Liver (tissue), 8 donors: ENCODE measurements at regions not wholly inside any gene's neighbourhood (a gene's known extent, or its start where the extent isn't known, plus 50 kb on each side); places are given as distances from the start of the nearest gene placed in this dataset.

Experiments
- DNase-seq: peaks from one replicate; pipeline ENCODE4 v3.0.0-alpha.2; 2017; ENCODE audit warnings: low spot score
- H3K27ac ChIP-seq, 2 donors: one replicate each; pipeline ENCODE4 v1.7.0; 2013; ENCODE audit warnings: inconsistent platforms in 2 of 2, low read length in 2 of 2, control low read depth in 1 of 2, low read depth in 1 of 2, mild to moderate bottlenecking in 1 of 2
- H3K27me3 ChIP-seq, 4 donors: one replicate each; pipeline versions ENCODE4 v1.6.1 to v1.7.0; 2013; ENCODE audit warnings: low read length in 3 of 4, inconsistent platforms in 1 of 4, mild to moderate bottlenecking in 1 of 4, moderate library complexity in 1 of 4; ENCODE audit not compliant: control insufficient read depth in 4 of 4, insufficient read depth in 4 of 4
- H3K36me3 ChIP-seq, 4 donors: one replicate each; pipeline versions ENCODE4 v1.6.1 to v1.7.0; 2013; ENCODE audit warnings: low read length in 3 of 4, mild to moderate bottlenecking in 3 of 4, low read depth in 1 of 4, moderate library complexity in 1 of 4; ENCODE audit not compliant: control insufficient read depth in 4 of 4, insufficient read depth in 3 of 4
- H3K4me1 ChIP-seq, 4 donors: one replicate each; pipeline versions ENCODE4 v1.6.1 to v1.7.0; 2013; ENCODE audit warnings: low read length in 3 of 4, mild to moderate bottlenecking in 3 of 4, moderate library complexity in 1 of 4; ENCODE audit not compliant: control insufficient read depth in 4 of 4, insufficient read depth in 4 of 4
- H3K4me3 ChIP-seq, 3 donors: one replicate each; pipeline versions ENCODE4 v1.6.1 to v1.7.0; 2013; ENCODE audit warnings: low read length in 3 of 3, control low read depth in 1 of 3, low read depth in 1 of 3, mild to moderate bottlenecking in 1 of 3
- H3K9ac ChIP-seq, 2 donors: one replicate each; pipeline ENCODE4 v1.7.0; 2013; ENCODE audit warnings: low read length in 2 of 2, mild to moderate bottlenecking in 2 of 2, moderate library complexity in 2 of 2, control low read depth in 1 of 2, low read depth in 1 of 2
- H3K9me3 ChIP-seq, 4 donors: one replicate each; pipeline versions ENCODE4 v1.6.1 to v1.7.0; 2013; ENCODE audit warnings: low read length in 3 of 4; ENCODE audit not compliant: control insufficient read depth in 4 of 4
- EGR1 ChIP-seq, 2 donors: IDR thresholded peaks; 2 replicates each; pipeline ENCODE4 v1.6.1; 2016 to 2018; ENCODE audit warnings: antibody characterized with exemption in 2 of 2, low read depth in 2 of 2
- FOXA1 ChIP-seq: IDR thresholded peaks from 2 replicates; pipeline ENCODE4 v1.6.1; 2016; ENCODE audit warnings: antibody characterized with exemption
- FOXA2 ChIP-seq: IDR thresholded peaks from 2 replicates; pipeline ENCODE4 v1.6.1; 2016; ENCODE audit warnings: antibody characterized with exemption
- GABPA ChIP-seq, 2 donors: IDR thresholded peaks in 1 of 2; conservative IDR thresholded peaks in 1 of 2; 2 replicates each; pipeline ENCODE4 v1.6.1; 2016; ENCODE audit warnings: antibody characterized with exemption in 2 of 2, mild to moderate bottlenecking in 1 of 2, moderate library complexity in 1 of 2
- HNF4A ChIP-seq, 2 donors: conservative IDR thresholded peaks; 2 replicates each; pipeline ENCODE4 v1.6.1; 2016; ENCODE audit warnings: antibody characterized with exemption in 2 of 2, mild to moderate bottlenecking in 2 of 2
- HNF4G ChIP-seq: IDR thresholded peaks from 2 replicates; pipeline ENCODE4 v1.6.1; 2016; ENCODE audit warnings: antibody characterized with exemption
- JUND ChIP-seq, 2 donors: IDR thresholded peaks; 2 replicates each; pipeline ENCODE4 v1.6.1; 2016; ENCODE audit warnings: antibody characterized with exemption in 2 of 2
- NR2F2 ChIP-seq: IDR thresholded peaks from 2 replicates; pipeline ENCODE4 v1.6.1; 2016; ENCODE audit warnings: antibody characterized with exemption
- RAD21 ChIP-seq, 2 donors: IDR thresholded peaks; 2 replicates each; pipeline ENCODE4 v1.6.1; 2016; ENCODE audit warnings: antibody characterized with exemption in 2 of 2, mild to moderate bottlenecking in 2 of 2
- RXRA ChIP-seq, 2 donors: IDR thresholded peaks; 2 replicates each; pipeline ENCODE4 v1.6.1; 2017 to 2018; ENCODE audit warnings: antibody characterized with exemption in 2 of 2, mild to moderate bottlenecking in 1 of 2
- SP1 ChIP-seq: IDR thresholded peaks from 2 replicates; pipeline ENCODE4 v1.6.1; 2018; ENCODE audit warnings: antibody characterized with exemption, mild to moderate bottlenecking
- TAF1 ChIP-seq: conservative IDR thresholded peaks from 2 replicates; pipeline ENCODE4 v1.6.1; 2016; ENCODE audit warnings: antibody characterized with exemption, mild to moderate bottlenecking
- YY1 ChIP-seq: IDR thresholded peaks from 2 replicates; pipeline ENCODE4 v1.6.1; 2016; ENCODE audit warnings: antibody characterized with exemption, mild to moderate bottlenecking
- WGBS: extraction: QIAGEN DNeasy Blood & Tissue Kit; methylation state at CpG from one replicate; pipeline ENCODE4 v1.1.7; 2013; 5-methylcytosine and 5-hydroxymethylcytosine counted together
- TF ChIP-seq, protein P1 (sequence below): IDR thresholded peaks from 2 replicates; pipeline ENCODE4 v1.6.1; 2016; ENCODE audit warnings: antibody characterized with exemption
- TF ChIP-seq, protein P2 (sequence below): IDR thresholded peaks from 2 replicates; pipeline ENCODE4 v1.6.1; 2016; ENCODE audit warnings: antibody characterized with exemption
- TF ChIP-seq, protein P3 (sequence below): fragments of 150-350 bp; IDR thresholded peaks from 2 replicates; pipeline ENCODE4 v1.5.1; 2017; ENCODE audit warnings: improper control_type of control experiment, low read depth, low read length; ENCODE audit not compliant: missing input control
- TF ChIP-seq, protein P4 (sequence below): IDR thresholded peaks from 2 replicates; pipeline ENCODE4 v1.6.1; 2016; ENCODE audit warnings: antibody characterized with exemption, mild to moderate bottlenecking
- donor health status: healthy.
- donor health status: healthy.
- donor health status: healthy.
- donor health status: healthy.
- donor health status: healthy.

DNA sequence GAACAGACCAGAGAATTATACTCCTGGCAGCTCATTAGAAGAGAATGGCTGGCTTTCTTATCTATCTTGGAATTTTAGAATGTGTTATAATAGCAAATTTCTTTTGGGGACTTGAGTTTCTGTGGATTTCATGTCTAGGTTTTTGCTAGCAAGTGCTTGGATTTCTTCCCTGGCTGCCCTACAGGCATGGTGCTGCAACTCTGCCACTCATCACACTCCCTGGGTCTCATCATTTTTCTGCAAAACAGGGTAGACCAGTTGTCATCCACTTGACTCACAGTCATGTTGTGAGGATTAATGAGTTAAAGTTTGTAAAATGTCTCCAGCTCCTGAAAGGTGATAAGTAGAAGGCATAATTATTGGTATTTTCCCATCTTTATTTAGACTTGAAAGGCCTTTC is 60.7 kb upstream of the LCORL start:
- H3K36me3 ChIP-seq = no peaks in the 10 kb centered on the region
- no peak overlapping the region for H3K4me3 ChIP-seq
- no peaks in the 10 kb centered on the region for H3K9me3 ChIP-seq
- no peaks in the 10 kb centered on the region for H3K4me1 ChIP-seq
- no peak for DNase-seq
- H3K27ac ChIP-seq = no peak overlapping the region
- H3K27me3 ChIP-seq = peaks cover 0 to 5% (median 2%) of the 10 kb centered on the region in 4 donors
- TF ChIP-seq, protein P1, sequence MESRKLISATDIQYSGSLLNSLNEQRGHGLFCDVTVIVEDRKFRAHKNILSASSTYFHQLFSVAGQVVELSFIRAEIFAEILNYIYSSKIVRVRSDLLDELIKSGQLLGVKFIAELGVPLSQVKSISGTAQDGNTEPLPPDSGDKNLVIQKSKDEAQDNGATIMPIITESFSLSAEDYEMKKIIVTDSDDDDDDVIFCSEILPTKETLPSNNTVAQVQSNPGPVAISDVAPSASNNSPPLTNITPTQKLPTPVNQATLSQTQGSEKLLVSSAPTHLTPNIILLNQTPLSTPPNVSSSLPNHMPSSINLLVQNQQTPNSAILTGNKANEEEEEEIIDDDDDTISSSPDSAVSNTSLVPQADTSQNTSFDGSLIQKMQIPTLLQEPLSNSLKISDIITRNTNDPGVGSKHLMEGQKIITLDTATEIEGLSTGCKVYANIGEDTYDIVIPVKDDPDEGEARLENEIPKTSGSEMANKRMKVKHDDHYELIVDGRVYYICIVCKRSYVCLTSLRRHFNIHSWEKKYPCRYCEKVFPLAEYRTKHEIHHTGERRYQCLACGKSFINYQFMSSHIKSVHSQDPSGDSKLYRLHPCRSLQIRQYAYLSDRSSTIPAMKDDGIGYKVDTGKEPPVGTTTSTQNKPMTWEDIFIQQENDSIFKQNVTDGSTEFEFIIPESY = no peak
- TF ChIP-seq HNF4A (conservative IDR thresholded peaks at IDR 0.05) (no peak), NR2F2 (no peak), SP1 (no peak), TAF1 (no peak), FOXA2 (no peak), GABPA (IDR thresholded peaks at IDR 0.05 in 1 of 2, conservative IDR thresholded peaks at IDR 0.05 in 1 of 2) (no peak), RXRA (IDR thresholded peaks at IDR 0.05) (no peak), RAD21 (IDR thresholded peaks at IDR 0.05) (no peak), FOXA1 (no peak), EGR1 (IDR thresholded peaks at IDR 0.05; ENCODE audit: low read depth in 2 of 2) (no peak), HNF4G (no peak), JUND (IDR thresholded peaks at IDR 0.05) (no peak)
- TF ChIP-seq, protein P2, sequence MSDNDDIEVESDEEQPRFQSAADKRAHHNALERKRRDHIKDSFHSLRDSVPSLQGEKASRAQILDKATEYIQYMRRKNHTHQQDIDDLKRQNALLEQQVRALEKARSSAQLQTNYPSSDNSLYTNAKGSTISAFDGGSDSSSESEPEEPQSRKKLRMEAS = no peak
- TF ChIP-seq, protein P3, sequence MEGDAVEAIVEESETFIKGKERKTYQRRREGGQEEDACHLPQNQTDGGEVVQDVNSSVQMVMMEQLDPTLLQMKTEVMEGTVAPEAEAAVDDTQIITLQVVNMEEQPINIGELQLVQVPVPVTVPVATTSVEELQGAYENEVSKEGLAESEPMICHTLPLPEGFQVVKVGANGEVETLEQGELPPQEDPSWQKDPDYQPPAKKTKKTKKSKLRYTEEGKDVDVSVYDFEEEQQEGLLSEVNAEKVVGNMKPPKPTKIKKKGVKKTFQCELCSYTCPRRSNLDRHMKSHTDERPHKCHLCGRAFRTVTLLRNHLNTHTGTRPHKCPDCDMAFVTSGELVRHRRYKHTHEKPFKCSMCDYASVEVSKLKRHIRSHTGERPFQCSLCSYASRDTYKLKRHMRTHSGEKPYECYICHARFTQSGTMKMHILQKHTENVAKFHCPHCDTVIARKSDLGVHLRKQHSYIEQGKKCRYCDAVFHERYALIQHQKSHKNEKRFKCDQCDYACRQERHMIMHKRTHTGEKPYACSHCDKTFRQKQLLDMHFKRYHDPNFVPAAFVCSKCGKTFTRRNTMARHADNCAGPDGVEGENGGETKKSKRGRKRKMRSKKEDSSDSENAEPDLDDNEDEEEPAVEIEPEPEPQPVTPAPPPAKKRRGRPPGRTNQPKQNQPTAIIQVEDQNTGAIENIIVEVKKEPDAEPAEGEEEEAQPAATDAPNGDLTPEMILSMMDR = no peak
- TF ChIP-seq, protein P4, sequence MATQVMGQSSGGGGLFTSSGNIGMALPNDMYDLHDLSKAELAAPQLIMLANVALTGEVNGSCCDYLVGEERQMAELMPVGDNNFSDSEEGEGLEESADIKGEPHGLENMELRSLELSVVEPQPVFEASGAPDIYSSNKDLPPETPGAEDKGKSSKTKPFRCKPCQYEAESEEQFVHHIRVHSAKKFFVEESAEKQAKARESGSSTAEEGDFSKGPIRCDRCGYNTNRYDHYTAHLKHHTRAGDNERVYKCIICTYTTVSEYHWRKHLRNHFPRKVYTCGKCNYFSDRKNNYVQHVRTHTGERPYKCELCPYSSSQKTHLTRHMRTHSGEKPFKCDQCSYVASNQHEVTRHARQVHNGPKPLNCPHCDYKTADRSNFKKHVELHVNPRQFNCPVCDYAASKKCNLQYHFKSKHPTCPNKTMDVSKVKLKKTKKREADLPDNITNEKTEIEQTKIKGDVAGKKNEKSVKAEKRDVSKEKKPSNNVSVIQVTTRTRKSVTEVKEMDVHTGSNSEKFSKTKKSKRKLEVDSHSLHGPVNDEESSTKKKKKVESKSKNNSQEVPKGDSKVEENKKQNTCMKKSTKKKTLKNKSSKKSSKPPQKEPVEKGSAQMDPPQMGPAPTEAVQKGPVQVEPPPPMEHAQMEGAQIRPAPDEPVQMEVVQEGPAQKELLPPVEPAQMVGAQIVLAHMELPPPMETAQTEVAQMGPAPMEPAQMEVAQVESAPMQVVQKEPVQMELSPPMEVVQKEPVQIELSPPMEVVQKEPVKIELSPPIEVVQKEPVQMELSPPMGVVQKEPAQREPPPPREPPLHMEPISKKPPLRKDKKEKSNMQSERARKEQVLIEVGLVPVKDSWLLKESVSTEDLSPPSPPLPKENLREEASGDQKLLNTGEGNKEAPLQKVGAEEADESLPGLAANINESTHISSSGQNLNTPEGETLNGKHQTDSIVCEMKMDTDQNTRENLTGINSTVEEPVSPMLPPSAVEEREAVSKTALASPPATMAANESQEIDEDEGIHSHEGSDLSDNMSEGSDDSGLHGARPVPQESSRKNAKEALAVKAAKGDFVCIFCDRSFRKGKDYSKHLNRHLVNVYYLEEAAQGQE = no peak
- no peak overlapping the region for H3K9ac ChIP-seq

DNA sequence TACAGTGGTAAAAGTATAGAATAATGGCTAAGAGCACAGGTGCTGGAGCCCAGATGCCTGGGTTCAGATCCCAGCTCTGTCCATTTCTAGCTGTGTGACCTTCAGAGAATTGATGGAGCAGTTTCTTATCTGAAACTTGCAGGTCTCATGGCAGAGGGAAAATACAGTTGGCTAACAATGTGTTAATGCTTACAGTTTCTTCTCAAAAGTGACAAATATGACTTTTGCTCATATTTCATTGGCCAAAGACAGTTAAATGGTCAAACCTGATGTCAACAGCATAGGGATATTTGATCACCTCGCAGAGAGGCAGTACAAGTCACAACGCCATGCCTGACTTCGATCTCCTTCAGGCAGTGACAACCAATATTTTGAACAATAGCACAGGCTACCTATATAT is 60.2 kb upstream of the LCORL start:
- 87% methylated on average over 3 of the region's 3 CpGs for WGBS
- H3K27ac ChIP-seq = no peak overlapping the region
- TF ChIP-seq, protein P2 = no peak
- TF ChIP-seq FOXA2 (no peak), HNF4A (conservative IDR thresholded peaks at IDR 0.05) (no peak), NR2F2 (no peak), TAF1 (no peak), EGR1 (IDR thresholded peaks at IDR 0.05; ENCODE audit: low read depth in 2 of 2) (no peak), JUND (IDR thresholded peaks at IDR 0.05) (no peak), FOXA1 (no peak), RAD21 (IDR thresholded peaks at IDR 0.05) (no peak), YY1 (no peak), RXRA (IDR thresholded peaks at IDR 0.05) (no peak), SP1 (no peak)
- TF ChIP-seq, protein P3 = no peak
- TF ChIP-seq, protein P1 = no peak
- no peaks in the 10 kb centered on the region for H3K9me3 ChIP-seq
- H3K27me3 ChIP-seq = peaks cover 0 to 5% (median 2%) of the 10 kb centered on the region in 4 donors
- no peak overlapping the region for H3K4me3 ChIP-seq
- no peak overlapping the region for H3K9ac ChIP-seq
- H3K36me3 ChIP-seq = no peaks in the 10 kb centered on the region
- no peak for DNase-seq
- no peaks in the 10 kb centered on the region for H3K4me1 ChIP-seq
